ENCODE measurements at regions not wholly inside any gene's neighbourhood (a gene's known extent, or its start where the extent isn't known, plus 50 kb on each side); places are given as distances from the start of the nearest gene placed in this dataset.
"Not testable (repeated sequence)": the region's sequence is repeated elsewhere in the genome, so short reads cannot be mapped to it uniquely, and the experiment has no call there.

GRCh38 chr2:87455209-87455853 is 292.6 kb upstream of the PLGLB2 start:
- H3K36me3 ChIP-seq (replicated peaks in 1 of 2; ENCODE audit: control insufficient read depth in 1 of 2, insufficient read depth in 2 of 2, low read length in 2 of 2); H2AFZ ChIP-seq (ENCODE audit: low read length); H3K27me3 ChIP-seq (ENCODE audit: control insufficient read depth in 1 of 2, insufficient read depth in 2 of 2, low read length in 2 of 2); in situ Hi-C loops (cut with HindIII; ENCODE audit: extremely low pct_ligation_motif_present, low pct_unique_long_range_greater_than_20kb); DNase-seq (ENCODE audit: low spot score); intact Hi-C loops (cut with micrococcal nuclease; ENCODE audit: unreplicated experiment); H3K9me3 ChIP-seq (ENCODE audit: low read length); BruUV-seq (replicated peaks); CTCF ChIA-PET (ENCODE audit: low intra/inter-chr PET ratio, low total read pairs); POLR2A ChIA-PET; H3K79me2 ChIP-seq (ENCODE audit: insufficient read depth, low read length); H4K20me1 ChIP-seq (ENCODE audit: insufficient read depth, low read length): not testable (repeated sequence)
- TF ChIP-seq ZNF362 (CRISPR knock-in tag; IDR thresholded peaks at IDR 0.05; ENCODE audit: borderline replicate concordance) (peak; percentile 88), JUND (CRISPR knock-in tag; IDR thresholded peaks at IDR 0.05) (peak; percentile 68), FOSL2 (CRISPR knock-in tag; IDR thresholded peaks at IDR 0.05) (peak; percentile 73), JUNB (CRISPR knock-in tag; IDR thresholded peaks at IDR 0.05; ENCODE audit: borderline replicate concordance) (peak; percentile 64; the same call in 1 of the 2 replicates)
- peak overlapping the region; percentile 71 for H3K4me2 ChIP-seq (ENCODE audit: low read depth, low read length)
- H3K4me1 ChIP-seq (ENCODE audit: insufficient read depth, low read length), result peaks cover 29% of the 10 kb centered on the region
- FAIRE-seq (peak; percentile 94), ATAC-seq (peak; percentile 94)
- H3K4me3 ChIP-seq (replicated peaks in 1 of 3; ENCODE audit: insufficient read depth in 1 of 3, low read depth in 2 of 3, low read length in 3 of 3), result peak overlapping the region; percentile 37 to 61 (median 40); a peak in 5 of 6 replicates
- peak overlapping the region; percentile 59 for H3K27ac ChIP-seq (ENCODE audit: extremely low read length, insufficient read depth, low read length)
- H3K9ac ChIP-seq (ENCODE audit: insufficient read depth, low read depth, low read length), result peak overlapping the region; percentile 68
- under 1% methylated on average over 12 of the region's 13 CpGs for WGBS (ENCODE audit: low lambda C conversion rate)

- DNase-seq (ENCODE audit: low spot score); POLR2A ChIA-PET: not testable (repeated sequence)
- H3K27ac ChIP-seq (ENCODE audit: extremely low read length, insufficient read depth, low read length), result peak overlapping the region; percentile 59
Observed at GRCh38 chr2:87455854-87456249, 292.0 kb upstream of the PLGLB2 start.

GRCh38 chr2:87456477-87457128 is 291.3 kb upstream of the PLGLB2 start:
- H2AFZ ChIP-seq (ENCODE audit: low read length); FAIRE-seq; H3K27me3 ChIP-seq (ENCODE audit: control insufficient read depth in 1 of 2, insufficient read depth in 2 of 2, low read length in 2 of 2); H3K36me3 ChIP-seq (replicated peaks in 1 of 2; ENCODE audit: control insufficient read depth in 1 of 2, insufficient read depth in 2 of 2, low read length in 2 of 2); BruUV-seq (replicated peaks); POLR2A ChIA-PET; in situ Hi-C loops (cut with HindIII; ENCODE audit: extremely low pct_ligation_motif_present, low pct_unique_long_range_greater_than_20kb); CTCF ChIA-PET (ENCODE audit: low intra/inter-chr PET ratio, low total read pairs); H4K20me1 ChIP-seq (ENCODE audit: insufficient read depth, low read length); DNase-seq (ENCODE audit: low spot score); H3K79me2 ChIP-seq (ENCODE audit: insufficient read depth, low read length); H3K9me3 ChIP-seq (ENCODE audit: low read length); intact Hi-C loops (cut with micrococcal nuclease; ENCODE audit: unreplicated experiment); ATAC-seq; H3K27ac ChIP-seq (ENCODE audit: extremely low read length, insufficient read depth, low read length): not testable (repeated sequence)
- Histone ChIP-seq H3K4me2 (ENCODE audit: low read depth, low read length) (peak overlapping the region; percentile 71), H3K9ac (ENCODE audit: insufficient read depth, low read depth, low read length) (peak overlapping the region; percentile 39), H3K4me3 (replicated peaks in 1 of 3; ENCODE audit: insufficient read depth in 1 of 3, low read depth in 2 of 3, low read length in 3 of 3) (peak overlapping the region; percentile 40 to 53 (median 50); a peak in 5 of 6 replicates), H3K4me1 (ENCODE audit: insufficient read depth, low read length) (peaks cover 29% of the 10 kb centered on the region)
- 10% methylated on average over 6 of the region's 17 CpGs for WGBS (ENCODE audit: low lambda C conversion rate)

More at GRCh38 chr2:87455854-87456249, 292.0 kb upstream of the PLGLB2 start:
- H4K20me1 ChIP-seq (ENCODE audit: insufficient read depth, low read length); in situ Hi-C loops (cut with HindIII; ENCODE audit: extremely low pct_ligation_motif_present, low pct_unique_long_range_greater_than_20kb); CTCF ChIA-PET (ENCODE audit: low intra/inter-chr PET ratio, low total read pairs); H3K27me3 ChIP-seq (ENCODE audit: control insufficient read depth in 1 of 2, insufficient read depth in 2 of 2, low read length in 2 of 2); H3K79me2 ChIP-seq (ENCODE audit: insufficient read depth, low read length); H3K9me3 ChIP-seq (ENCODE audit: low read length); intact Hi-C loops (cut with micrococcal nuclease; ENCODE audit: unreplicated experiment); H3K36me3 ChIP-seq (replicated peaks in 1 of 2; ENCODE audit: control insufficient read depth in 1 of 2, insufficient read depth in 2 of 2, low read length in 2 of 2); H2AFZ ChIP-seq (ENCODE audit: low read length): not testable (repeated sequence)
- FAIRE-seq (peak; percentile 39), ATAC-seq (peak; percentile 57)
- peak overlapping the region; percentile 37 to 61 (median 40); a peak in 5 of 6 replicates for H3K4me3 ChIP-seq (replicated peaks in 1 of 3; ENCODE audit: insufficient read depth in 1 of 3, low read depth in 2 of 3, low read length in 3 of 3)
- H3K9ac ChIP-seq (ENCODE audit: insufficient read depth, low read depth, low read length), result peak overlapping the region; percentile 68
- 0% methylated on average over 5 of the region's 9 CpGs for WGBS (ENCODE audit: low lambda C conversion rate)
- H3K4me1 ChIP-seq (ENCODE audit: insufficient read depth, low read length), result peaks cover 29% of the 10 kb centered on the region
- TSS peak; percentile 92 for BruUV-seq (replicated peaks)
- peak overlapping the region; percentile 71 for H3K4me2 ChIP-seq (ENCODE audit: low read depth, low read length)
